ENCODE measurements at regions not wholly inside any gene's neighbourhood (a gene's known extent, or its start where the extent isn't known, plus 50 kb on each side); places are given as distances from the start of the nearest gene placed in this dataset.

DNA sequence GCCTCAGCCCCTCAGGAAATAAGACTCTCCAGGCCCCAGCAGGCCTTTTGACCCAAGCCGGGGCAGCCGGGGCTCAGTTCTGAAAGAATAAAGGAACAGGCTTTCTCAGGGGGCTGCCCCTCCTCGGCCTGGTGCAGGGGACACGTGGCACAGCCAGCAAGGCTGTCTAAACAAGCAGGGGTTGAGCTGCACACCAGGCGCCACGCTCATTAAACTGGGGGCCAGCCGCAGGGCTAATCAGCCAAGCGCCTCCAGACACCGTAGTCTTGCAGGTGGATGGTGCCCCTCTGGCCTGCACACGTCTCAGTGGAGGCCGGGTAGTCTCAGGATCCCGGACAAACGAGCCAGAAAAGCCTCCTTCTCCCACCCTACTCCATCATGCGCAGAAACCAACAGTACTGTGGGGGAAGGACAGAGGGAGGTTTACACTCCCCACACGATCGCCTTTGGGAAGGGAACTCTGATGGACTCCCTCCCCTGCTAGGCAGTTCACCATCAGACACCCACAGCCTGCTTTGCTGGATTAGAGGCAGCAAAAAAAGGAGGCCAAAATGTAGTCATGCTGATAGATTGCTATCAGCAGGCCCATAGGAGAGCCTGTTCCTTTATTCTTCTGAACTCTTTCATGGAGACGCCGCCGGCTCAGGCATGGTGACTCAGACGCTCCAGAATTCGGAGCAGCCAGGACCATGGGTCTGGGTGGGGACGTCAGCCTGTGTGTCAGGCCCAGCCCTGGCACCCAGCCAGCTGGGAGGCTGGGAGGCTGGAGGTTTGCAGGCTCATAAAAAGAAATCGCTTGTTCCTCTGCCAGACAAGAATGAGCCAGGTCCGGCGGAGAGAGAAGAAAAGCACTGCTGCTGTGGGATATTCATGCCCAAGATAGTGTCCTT, 342.4 kb downstream of the BCOR start:
- ChIA-PET POLR2A (interaction anchor here (1.0 kb wide), 1 partner anchor 342 kb away, joined by 8 read pairs; the partner anchor contains the start of gene BCOR), RAD21 (ENCODE audit: low non-redundant PET in 1 of 2, low total read pairs in 2 of 2, uncharacterized antibody in 2 of 2, unreplicated experiment in 2 of 2) (no interaction called here), CTCF (no interaction called here)
- ATAC-seq, result peak; percentile 92
- Histone ChIP-seq H3K27ac (ENCODE audit: low read depth, low read length) (peak overlapping the region; percentile 33; the same call in 1 of the 2 replicates), H3K4me3 (replicated peaks in 1 of 2; ENCODE audit: low read depth in 1 of 2, low read length in 2 of 2) (0 out of 4 replicates have a peak overlapping the region, but pooled peaks have one; percentile 2 to 20), H4K20me1 (ENCODE audit: insufficient read depth) (no peaks in the 10 kb centered on the region), H2AFZ (ENCODE audit: low read depth, low read length, poor library complexity, severe bottlenecking) (no peak overlapping the region), H3K27me3 (ENCODE audit: insufficient read depth, low read length) (no peaks in the 10 kb centered on the region), H3K9ac (ENCODE audit: low read length) (peak overlapping the region; percentile 11), H3K4me2 (ENCODE audit: low read length) (peak overlapping the region; percentile 69), H3K79me2 (ENCODE audit: insufficient read depth, low read length) (no peaks in the 10 kb centered on the region), H3K9me3 (ENCODE audit: control insufficient read depth in 1 of 2, insufficient read depth in 1 of 2, low read depth in 1 of 2, low read length in 2 of 2) (no peaks in the 10 kb centered on the region), H3K9me2 (ENCODE audit: insufficient read depth) (no peaks in the 10 kb centered on the region), H3K4me1 (ENCODE audit: control insufficient read depth in 1 of 2, insufficient read depth in 2 of 2, low read length in 2 of 2) (peaks cover 22 to 33% of the 10 kb centered on the region in 2 experiments; a peak in 3 of 4 replicates), H3K36me3 (ENCODE audit: control insufficient read depth in 1 of 2, insufficient read depth in 2 of 2, low read length in 2 of 2) (no peaks in the 10 kb centered on the region)
- no TSS peak for BruUV-seq (replicated peaks)
- DNase-seq (ENCODE audit: low read depth, low spot score), result peak; percentile 85
- intact Hi-C loops (cut with micrococcal nuclease), result no loop called here
- no peak for TF ChIP-seq EZH2phosphoT487 (IDR thresholded peaks at IDR 0.05; ENCODE audit: borderline replicate concordance)
- TF ChIP-seq EZH2 (IDR thresholded peaks at IDR 0.05), result no peak
- no peak for TF ChIP-seq POLR2A (IDR thresholded peaks at IDR 0.05; ENCODE audit: borderline replicate concordance, extremely low read depth, insufficient read depth, insufficient read length)
- TF ChIP-seq JUND (IDR thresholded peaks at IDR 0.05), result peak; percentile 67
- TF ChIP-seq SIN3A (IDR thresholded peaks at IDR 0.05; ENCODE audit: low read depth), result peak; percentile 42; the same call in 1 of the 2 replicates
- TF ChIP-seq SP1 (IDR thresholded peaks at IDR 0.05; ENCODE audit: low read depth), result peak; percentile 59; the same call in 1 of the 2 replicates
- TF ChIP-seq, protein P1, sequence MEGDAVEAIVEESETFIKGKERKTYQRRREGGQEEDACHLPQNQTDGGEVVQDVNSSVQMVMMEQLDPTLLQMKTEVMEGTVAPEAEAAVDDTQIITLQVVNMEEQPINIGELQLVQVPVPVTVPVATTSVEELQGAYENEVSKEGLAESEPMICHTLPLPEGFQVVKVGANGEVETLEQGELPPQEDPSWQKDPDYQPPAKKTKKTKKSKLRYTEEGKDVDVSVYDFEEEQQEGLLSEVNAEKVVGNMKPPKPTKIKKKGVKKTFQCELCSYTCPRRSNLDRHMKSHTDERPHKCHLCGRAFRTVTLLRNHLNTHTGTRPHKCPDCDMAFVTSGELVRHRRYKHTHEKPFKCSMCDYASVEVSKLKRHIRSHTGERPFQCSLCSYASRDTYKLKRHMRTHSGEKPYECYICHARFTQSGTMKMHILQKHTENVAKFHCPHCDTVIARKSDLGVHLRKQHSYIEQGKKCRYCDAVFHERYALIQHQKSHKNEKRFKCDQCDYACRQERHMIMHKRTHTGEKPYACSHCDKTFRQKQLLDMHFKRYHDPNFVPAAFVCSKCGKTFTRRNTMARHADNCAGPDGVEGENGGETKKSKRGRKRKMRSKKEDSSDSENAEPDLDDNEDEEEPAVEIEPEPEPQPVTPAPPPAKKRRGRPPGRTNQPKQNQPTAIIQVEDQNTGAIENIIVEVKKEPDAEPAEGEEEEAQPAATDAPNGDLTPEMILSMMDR (IDR thresholded peaks at IDR 0.05 in 2 of 3, conservative IDR thresholded peaks at IDR 0.05 in 1 of 3; ENCODE audit: borderline replicate concordance in 1 of 3, insufficient read depth in 1 of 3, low read depth in 2 of 3, low read length in 2 of 3), result no peak
- TF ChIP-seq YY1 (IDR thresholded peaks at IDR 0.05; ENCODE audit: extremely low read depth, insufficient replicate concordance, low read depth, low read length), result no peak
- TF ChIP-seq, protein P2, sequence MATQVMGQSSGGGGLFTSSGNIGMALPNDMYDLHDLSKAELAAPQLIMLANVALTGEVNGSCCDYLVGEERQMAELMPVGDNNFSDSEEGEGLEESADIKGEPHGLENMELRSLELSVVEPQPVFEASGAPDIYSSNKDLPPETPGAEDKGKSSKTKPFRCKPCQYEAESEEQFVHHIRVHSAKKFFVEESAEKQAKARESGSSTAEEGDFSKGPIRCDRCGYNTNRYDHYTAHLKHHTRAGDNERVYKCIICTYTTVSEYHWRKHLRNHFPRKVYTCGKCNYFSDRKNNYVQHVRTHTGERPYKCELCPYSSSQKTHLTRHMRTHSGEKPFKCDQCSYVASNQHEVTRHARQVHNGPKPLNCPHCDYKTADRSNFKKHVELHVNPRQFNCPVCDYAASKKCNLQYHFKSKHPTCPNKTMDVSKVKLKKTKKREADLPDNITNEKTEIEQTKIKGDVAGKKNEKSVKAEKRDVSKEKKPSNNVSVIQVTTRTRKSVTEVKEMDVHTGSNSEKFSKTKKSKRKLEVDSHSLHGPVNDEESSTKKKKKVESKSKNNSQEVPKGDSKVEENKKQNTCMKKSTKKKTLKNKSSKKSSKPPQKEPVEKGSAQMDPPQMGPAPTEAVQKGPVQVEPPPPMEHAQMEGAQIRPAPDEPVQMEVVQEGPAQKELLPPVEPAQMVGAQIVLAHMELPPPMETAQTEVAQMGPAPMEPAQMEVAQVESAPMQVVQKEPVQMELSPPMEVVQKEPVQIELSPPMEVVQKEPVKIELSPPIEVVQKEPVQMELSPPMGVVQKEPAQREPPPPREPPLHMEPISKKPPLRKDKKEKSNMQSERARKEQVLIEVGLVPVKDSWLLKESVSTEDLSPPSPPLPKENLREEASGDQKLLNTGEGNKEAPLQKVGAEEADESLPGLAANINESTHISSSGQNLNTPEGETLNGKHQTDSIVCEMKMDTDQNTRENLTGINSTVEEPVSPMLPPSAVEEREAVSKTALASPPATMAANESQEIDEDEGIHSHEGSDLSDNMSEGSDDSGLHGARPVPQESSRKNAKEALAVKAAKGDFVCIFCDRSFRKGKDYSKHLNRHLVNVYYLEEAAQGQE (IDR thresholded peaks at IDR 0.05; ENCODE audit: low read depth), result no peak
- TF ChIP-seq ZFX (IDR thresholded peaks at IDR 0.05), result no peak
- TF ChIP-seq CEBPB (IDR thresholded peaks at IDR 0.05; ENCODE audit: low read depth), result no peak
- no peak for TF ChIP-seq ELF1 (IDR thresholded peaks at IDR 0.05; ENCODE audit: borderline replicate concordance, low read depth)
- no peak for TF ChIP-seq ATF3 (IDR thresholded peaks at IDR 0.05)
- peak; percentile 16; the same call in 1 of the 2 replicates for TF ChIP-seq RAD21 (IDR thresholded peaks at IDR 0.05; ENCODE audit: low read depth)
- peak; percentile 44; the same call in 1 of the 2 replicates for TF ChIP-seq CBX3 (IDR thresholded peaks at IDR 0.05; ENCODE audit: low read depth)
- TF ChIP-seq TCF7L2 (IDR thresholded peaks at IDR 0.05; ENCODE audit: borderline replicate concordance, extremely low read depth, insufficient read depth, insufficient read length), result peak; percentile 84
- no peak for TF ChIP-seq ZBTB33 (IDR thresholded peaks at IDR 0.05; ENCODE audit: extremely low read depth, insufficient replicate concordance, low read length)
- TF ChIP-seq MAX (IDR thresholded peaks at IDR 0.05), result peak; percentile 32; the same call in 1 of the 2 replicates

All from HCT116 (cell line).